ENCODE measurements at regions not wholly inside any gene's neighbourhood (a gene's known extent, or its start where the extent isn't known, plus 50 kb on each side); places are given as distances from the start of the nearest gene placed in this dataset.

- no peak overlapping the region for H3K27ac ChIP-seq
These were observed 166.3 kb downstream of the RASSF9 start for GRCh38 chr12:85669911-85670310.

DNA sequence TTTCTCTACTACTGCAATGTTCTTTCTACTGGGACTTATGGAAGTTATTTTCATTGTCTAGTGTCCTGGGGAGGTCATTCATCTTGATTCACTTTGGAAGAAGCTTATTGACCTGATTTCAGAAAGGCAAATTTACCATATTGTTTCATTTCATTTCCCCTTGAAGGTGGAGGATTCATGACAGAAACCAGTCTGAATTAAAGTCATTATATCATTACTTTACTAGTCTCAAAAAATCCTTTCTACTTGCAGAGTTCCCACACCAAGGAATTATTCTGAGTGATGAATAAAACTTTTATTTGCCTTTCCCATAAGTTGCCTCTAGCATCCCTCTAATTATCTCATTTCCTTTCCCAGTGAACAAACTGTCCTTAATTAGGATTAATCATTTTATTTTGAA, 163.8 kb downstream of the RASSF9 start:
- Histone ChIP-seq H3K27ac (no peak overlapping the region), H3K36me3 (no peaks in the 10 kb centered on the region), H3K4me3 (no peak overlapping the region), H3K4me1 (no peaks in the 10 kb centered on the region), H3K27me3 (no peaks in the 10 kb centered on the region), H3K9me3 (no peaks in the 10 kb centered on the region)
- DNase-seq, result no peak
- no peak for TF ChIP-seq CTCF (IDR thresholded peaks at IDR 0.05)
- TF ChIP-seq POLR2A (IDR thresholded peaks at IDR 0.05), result no peak

More at GRCh38 chr12:85669911-85670310, 166.3 kb downstream of the RASSF9 start:
- Histone ChIP-seq H3K4me3 (no peak overlapping the region), H3K4me1 (no peaks in the 10 kb centered on the region), H3K9me3 (no peaks in the 10 kb centered on the region), H3K36me3 (no peaks in the 10 kb centered on the region), H3K27me3 (no peaks in the 10 kb centered on the region)
- TF ChIP-seq CTCF (IDR thresholded peaks at IDR 0.05) (no peak), POLR2A (IDR thresholded peaks at IDR 0.05) (no peak)
- DNase-seq, result no peak

DNA sequence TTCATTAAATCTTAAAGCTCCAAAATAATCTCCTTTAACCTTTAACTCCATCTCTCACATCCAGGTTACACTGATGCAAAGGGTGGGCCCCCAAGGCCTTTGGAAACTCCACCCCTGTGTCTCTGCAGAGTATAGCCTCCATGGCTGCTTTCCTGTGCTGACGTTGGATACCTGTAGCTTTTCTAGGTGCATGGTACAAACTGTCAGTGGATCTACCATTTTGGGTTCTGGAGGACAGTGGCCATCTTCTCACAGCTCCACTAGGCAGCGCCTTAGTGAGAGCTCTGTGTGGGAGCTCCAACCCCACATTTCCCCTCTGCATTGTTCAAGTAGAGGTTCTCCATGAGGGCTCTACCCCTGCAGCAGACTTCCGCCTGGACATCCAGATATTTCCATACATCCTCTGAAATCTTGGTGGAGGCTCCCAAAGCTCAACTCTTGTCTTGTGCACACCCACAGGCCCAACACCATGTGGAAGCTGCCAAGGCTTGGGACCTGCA, 162.2 kb downstream of the RASSF9 start:
- no peaks in the 10 kb centered on the region for H3K27me3 ChIP-seq
- no peak overlapping the region for H3K27ac ChIP-seq
- DNase-seq, result no peak
- no peak overlapping the region for H3K4me3 ChIP-seq
- no peaks in the 10 kb centered on the region for H3K9me3 ChIP-seq
- H3K4me1 ChIP-seq, result no peaks in the 10 kb centered on the region
- TF ChIP-seq CTCF (IDR thresholded peaks at IDR 0.05) (no peak), POLR2A (IDR thresholded peaks at IDR 0.05) (no peak)
- H3K36me3 ChIP-seq, result no peaks in the 10 kb centered on the region

DNA sequence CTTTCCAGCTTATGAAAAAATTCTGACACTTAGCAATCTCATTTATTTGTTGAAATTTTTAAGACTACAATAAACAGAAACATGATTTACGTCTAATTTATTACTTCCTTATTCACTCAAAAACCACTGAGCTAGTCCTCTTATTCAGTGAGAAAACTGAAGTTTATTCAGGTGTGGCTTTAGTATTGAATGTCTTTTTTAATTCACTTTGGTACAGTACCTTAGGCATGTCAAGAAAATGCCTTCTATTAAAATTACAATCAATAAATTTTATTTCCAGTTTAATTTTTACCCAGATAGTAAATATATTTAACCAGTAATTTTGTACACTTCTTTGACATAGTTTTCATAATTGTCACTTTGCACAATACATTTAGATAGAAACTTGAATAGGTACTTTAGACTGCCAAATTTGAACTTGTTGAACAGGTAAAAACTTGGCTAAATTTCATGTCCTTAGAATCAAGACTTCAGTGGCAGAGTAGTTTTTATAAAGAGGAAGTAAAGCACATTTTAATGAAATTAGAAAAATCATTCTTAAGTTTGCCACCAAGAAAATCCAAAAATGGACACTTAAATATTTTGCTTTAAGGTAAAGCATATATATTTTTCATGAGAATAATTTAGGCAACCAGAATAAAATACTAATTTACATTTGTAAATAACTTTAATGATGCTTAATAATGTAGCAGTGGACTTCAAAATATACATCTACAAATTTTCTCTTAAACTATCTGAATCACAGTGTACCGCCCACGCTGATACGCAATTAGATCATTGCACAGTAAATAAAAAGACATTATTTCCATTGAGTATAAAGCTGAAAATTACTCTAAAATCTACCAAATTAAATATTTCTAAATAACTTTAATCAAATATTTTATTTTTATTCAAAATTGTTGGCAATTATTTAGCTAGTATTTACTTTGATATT, 159.1 kb downstream of the RASSF9 start:
- Histone ChIP-seq H3K36me3 (no peaks in the 10 kb centered on the region), H3K27ac (no peak overlapping the region), H3K4me3 (no peak overlapping the region), H3K27me3 (no peaks in the 10 kb centered on the region), H3K9me3 (no peaks in the 10 kb centered on the region), H3K4me1 (no peaks in the 10 kb centered on the region)
- TF ChIP-seq POLR2A (IDR thresholded peaks at IDR 0.05), result no peak
- no peak for TF ChIP-seq CTCF (IDR thresholded peaks at IDR 0.05)
- no peak for DNase-seq

DNA sequence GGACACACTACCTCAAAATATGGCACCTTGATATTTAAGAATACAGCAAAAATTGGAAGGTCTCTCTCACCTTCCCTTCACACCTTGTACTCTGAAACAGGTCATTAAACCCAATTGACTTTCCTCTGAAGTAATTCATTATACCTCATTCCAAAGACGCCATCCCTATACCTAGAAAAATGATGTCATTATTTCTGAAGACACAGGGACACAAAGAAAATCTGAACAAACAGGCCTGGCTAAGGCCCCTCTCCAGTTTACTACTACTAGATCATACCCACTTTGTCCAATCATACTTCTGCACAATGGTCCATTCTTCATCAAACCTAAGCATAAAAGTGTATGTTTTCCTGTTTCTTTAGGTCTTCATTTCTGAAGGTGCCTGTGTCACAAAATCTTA, 156.9 kb downstream of the RASSF9 start:
- Histone ChIP-seq H3K4me1 (no peaks in the 10 kb centered on the region), H3K9me3 (no peaks in the 10 kb centered on the region), H3K27me3 (no peaks in the 10 kb centered on the region), H3K36me3 (no peaks in the 10 kb centered on the region), H3K4me3 (no peak overlapping the region), H3K27ac (no peak overlapping the region)
- TF ChIP-seq CTCF (IDR thresholded peaks at IDR 0.05) (no peak), POLR2A (IDR thresholded peaks at IDR 0.05) (no peak)
- DNase-seq, result no peak

Data from Peyer's patch (tissue), 4 donors.